ENCODE measurements at regions not wholly inside any gene's neighbourhood (a gene's known extent, or its start where the extent isn't known, plus 50 kb on each side); places are given as distances from the start of the nearest gene placed in this dataset.

DNA sequence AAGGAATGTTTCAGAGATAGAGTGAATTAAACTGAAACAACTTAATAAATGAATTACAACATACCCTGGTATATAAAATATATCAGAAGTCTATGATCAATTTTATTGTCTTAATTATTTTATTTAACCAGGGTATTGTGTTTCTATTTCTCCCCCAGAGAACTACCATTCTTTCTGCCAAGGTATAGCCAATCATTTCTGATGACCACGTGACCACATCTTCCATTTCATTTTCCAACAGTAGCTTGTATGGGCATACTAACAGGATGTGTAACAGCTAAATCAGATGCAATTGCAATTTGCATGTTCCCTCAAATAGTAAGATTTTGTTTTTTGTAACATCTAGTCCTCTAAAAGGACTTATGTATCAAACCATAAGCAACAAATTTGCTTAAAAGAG lies 123.9 kb upstream of the COL1A2 start:
- TF ChIP-seq, protein P1, sequence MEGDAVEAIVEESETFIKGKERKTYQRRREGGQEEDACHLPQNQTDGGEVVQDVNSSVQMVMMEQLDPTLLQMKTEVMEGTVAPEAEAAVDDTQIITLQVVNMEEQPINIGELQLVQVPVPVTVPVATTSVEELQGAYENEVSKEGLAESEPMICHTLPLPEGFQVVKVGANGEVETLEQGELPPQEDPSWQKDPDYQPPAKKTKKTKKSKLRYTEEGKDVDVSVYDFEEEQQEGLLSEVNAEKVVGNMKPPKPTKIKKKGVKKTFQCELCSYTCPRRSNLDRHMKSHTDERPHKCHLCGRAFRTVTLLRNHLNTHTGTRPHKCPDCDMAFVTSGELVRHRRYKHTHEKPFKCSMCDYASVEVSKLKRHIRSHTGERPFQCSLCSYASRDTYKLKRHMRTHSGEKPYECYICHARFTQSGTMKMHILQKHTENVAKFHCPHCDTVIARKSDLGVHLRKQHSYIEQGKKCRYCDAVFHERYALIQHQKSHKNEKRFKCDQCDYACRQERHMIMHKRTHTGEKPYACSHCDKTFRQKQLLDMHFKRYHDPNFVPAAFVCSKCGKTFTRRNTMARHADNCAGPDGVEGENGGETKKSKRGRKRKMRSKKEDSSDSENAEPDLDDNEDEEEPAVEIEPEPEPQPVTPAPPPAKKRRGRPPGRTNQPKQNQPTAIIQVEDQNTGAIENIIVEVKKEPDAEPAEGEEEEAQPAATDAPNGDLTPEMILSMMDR (IDR thresholded peaks at IDR 0.05; ENCODE audit: low read depth, low read length) = no peak
- no peak for TF ChIP-seq EZH2phosphoT487 (IDR thresholded peaks at IDR 0.05; ENCODE audit: low read depth)

Measured in OCI-LY3 (cell line).